Calu3 (cell line): ENCODE measurements at regions not wholly inside any gene's neighbourhood (a gene's known extent, or its start where the extent isn't known, plus 50 kb on each side); places are given as distances from the start of the nearest gene placed in this dataset.

Experiments used
- BruUV-seq: library from RNA; stranded (reverse); fragments of 400-500 nt; replicated peaks from 2 replicates; lab custom pipeline; 2021; lab: Mats Ljungman, UMichigan
- CTCF ChIA-PET: fragments of 300-600 bp; sonication (Branson Sonifier 250); formaldehyde crosslinking; loops from one replicate; lab custom pipeline; 2022; ENCODE audit warnings: antibody characterized with exemption; lab: Charles Lee
- DNase-seq: peaks from one replicate; pipeline ENCODE4 v3.0.0; 2022
- H3K27ac Mint-ChIP-seq: one replicate; pipeline ENCODE4 v1.8.0; 2022; ENCODE audit warnings: mixed read lengths; ENCODE audit not compliant: unreplicated experiment
- H3K27me3 Mint-ChIP-seq: one replicate; pipeline ENCODE4 v1.8.0; 2022; ENCODE audit warnings: mixed read lengths; ENCODE audit not compliant: unreplicated experiment
- H3K36me3 Mint-ChIP-seq: one replicate; pipeline ENCODE4 v1.8.0; 2022; ENCODE audit warnings: mild to moderate bottlenecking, moderate library complexity, mixed read lengths; ENCODE audit not compliant: insufficient read depth, unreplicated experiment
- H3K4me1 Mint-ChIP-seq: one replicate; pipeline ENCODE4 v1.8.0; 2022; ENCODE audit warnings: mild to moderate bottlenecking, low read depth, mixed read lengths; ENCODE audit not compliant: unreplicated experiment
- H3K4me3 Mint-ChIP-seq: one replicate; pipeline ENCODE4 v1.8.0; 2022; ENCODE audit warnings: mild to moderate bottlenecking, low read depth, moderate library complexity, mixed read lengths; ENCODE audit not compliant: unreplicated experiment
- H3K9me3 Mint-ChIP-seq: one replicate; pipeline ENCODE4 v1.8.0; 2022; ENCODE audit warnings: low read depth, mixed read lengths; ENCODE audit not compliant: unreplicated experiment
- intact Hi-C: fragments of 100-400 bp; cut with micrococcal nuclease; formaldehyde crosslinking; loops from one replicate; pipeline ENCODE4 v1.10.0; 2022; ENCODE audit not compliant: unreplicated experiment
- TF ChIP-seq, protein P1 (sequence below): fragments of 200-600 bp; IDR thresholded peaks from one replicate; pipeline ENCODE4 v1.8.0; 2022; ENCODE audit warnings: antibody characterized with exemption; ENCODE audit not compliant: unreplicated experiment

DNA sequence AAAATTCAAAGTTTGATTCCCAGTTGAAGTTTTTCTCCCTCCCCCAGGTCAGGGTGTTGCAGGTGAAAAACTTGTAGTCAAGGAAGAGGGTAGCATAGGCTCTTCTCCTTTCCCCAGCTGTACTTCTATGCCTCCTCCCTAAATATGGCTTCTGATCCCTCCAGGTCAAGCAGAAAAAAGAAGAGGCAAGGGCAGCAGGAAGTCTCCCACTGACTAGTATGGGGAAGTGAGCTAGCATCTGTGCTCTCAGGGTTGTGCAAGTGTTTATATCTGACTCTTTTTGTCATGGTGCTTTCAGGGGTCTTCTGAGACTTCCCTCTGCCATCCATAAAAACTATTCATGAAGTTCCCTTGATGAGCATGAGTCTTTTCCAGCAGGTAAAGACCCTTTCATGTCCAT lies 76.0 kb downstream of the ATPSCKMT start:
- TF ChIP-seq, protein P1, sequence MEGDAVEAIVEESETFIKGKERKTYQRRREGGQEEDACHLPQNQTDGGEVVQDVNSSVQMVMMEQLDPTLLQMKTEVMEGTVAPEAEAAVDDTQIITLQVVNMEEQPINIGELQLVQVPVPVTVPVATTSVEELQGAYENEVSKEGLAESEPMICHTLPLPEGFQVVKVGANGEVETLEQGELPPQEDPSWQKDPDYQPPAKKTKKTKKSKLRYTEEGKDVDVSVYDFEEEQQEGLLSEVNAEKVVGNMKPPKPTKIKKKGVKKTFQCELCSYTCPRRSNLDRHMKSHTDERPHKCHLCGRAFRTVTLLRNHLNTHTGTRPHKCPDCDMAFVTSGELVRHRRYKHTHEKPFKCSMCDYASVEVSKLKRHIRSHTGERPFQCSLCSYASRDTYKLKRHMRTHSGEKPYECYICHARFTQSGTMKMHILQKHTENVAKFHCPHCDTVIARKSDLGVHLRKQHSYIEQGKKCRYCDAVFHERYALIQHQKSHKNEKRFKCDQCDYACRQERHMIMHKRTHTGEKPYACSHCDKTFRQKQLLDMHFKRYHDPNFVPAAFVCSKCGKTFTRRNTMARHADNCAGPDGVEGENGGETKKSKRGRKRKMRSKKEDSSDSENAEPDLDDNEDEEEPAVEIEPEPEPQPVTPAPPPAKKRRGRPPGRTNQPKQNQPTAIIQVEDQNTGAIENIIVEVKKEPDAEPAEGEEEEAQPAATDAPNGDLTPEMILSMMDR = no peak
- BruUV-seq = no TSS peak

DNA sequence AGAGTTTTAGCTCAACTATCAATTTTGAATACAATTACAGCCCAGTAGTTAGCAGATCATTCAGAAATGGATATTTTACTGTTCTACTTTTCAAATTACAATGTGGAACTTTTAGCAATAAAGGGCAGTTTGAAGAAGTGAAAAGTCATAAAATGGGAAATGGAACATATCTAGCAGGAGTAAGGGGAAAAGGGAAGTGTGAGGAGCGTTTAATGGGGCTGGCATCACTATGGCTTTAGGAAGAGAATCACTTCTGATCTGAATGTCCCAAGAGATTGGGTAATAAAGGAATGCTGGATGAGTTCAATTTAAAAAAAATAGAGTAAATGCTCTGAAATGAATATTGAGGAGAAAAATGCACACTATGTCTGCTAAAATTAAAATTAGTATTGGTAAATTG lies 77.4 kb downstream of the ATPSCKMT start:
- no peaks in the 10 kb centered on the region for H3K9me3 Mint-ChIP-seq
- no TSS peak for BruUV-seq
- no peaks in the 10 kb centered on the region for H3K36me3 Mint-ChIP-seq
- no peaks in the 10 kb centered on the region for H3K27me3 Mint-ChIP-seq
- no peaks in the 10 kb centered on the region for H3K4me1 Mint-ChIP-seq
- intact Hi-C loops = no loop called here
- no peak overlapping the region for H3K4me3 Mint-ChIP-seq
- CTCF ChIA-PET = interaction anchor here (0.7 kb wide), 1 partner anchor 415 kb away, joined by 3 read pairs; no protein-coding TSS in a partner anchor
- H3K27ac Mint-ChIP-seq = no peak overlapping the region
- TF ChIP-seq, protein P1 = no peak
- no peak for DNase-seq

More for the DNA sequence above, 76.0 kb downstream of the ATPSCKMT start:
- CTCF ChIA-PET = no interaction called here
- no peaks in the 10 kb centered on the region for H3K36me3 Mint-ChIP-seq
- H3K4me3 Mint-ChIP-seq = no peak overlapping the region
- no peaks in the 10 kb centered on the region for H3K27me3 Mint-ChIP-seq
- intact Hi-C loops = no loop called here
- H3K9me3 Mint-ChIP-seq = no peaks in the 10 kb centered on the region
- no peak overlapping the region for H3K27ac Mint-ChIP-seq
- no peak for DNase-seq
- H3K4me1 Mint-ChIP-seq = no peaks in the 10 kb centered on the region

DNA sequence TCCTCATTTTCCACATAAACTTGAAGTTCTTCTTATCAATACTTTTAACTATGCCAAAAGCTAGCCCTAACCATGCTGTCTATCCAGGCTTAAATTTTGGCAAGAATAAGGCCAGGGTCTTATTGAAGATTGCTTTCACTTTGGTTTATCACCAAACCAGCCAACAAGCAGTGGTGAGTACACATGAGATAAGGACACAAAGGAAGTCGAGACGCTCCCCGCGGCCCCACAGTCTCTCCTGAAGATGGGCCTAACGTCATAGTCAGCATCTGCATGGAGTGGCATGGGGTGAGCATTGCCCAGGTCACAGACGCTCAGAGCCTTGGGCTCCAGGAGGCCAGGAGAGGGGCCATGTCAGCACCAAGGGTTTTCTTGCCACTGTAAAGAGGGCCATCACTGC lies 80.3 kb downstream of the ATPSCKMT start:
- intact Hi-C loops = no loop called here
- Mint-ChIP-seq H3K4me3 (no peak overlapping the region), H3K36me3 (no peaks in the 10 kb centered on the region), H3K9me3 (no peaks in the 10 kb centered on the region), H3K27me3 (no peaks in the 10 kb centered on the region), H3K27ac (no peak overlapping the region), H3K4me1 (no peaks in the 10 kb centered on the region)
- TF ChIP-seq, protein P1 = no peak
- CTCF ChIA-PET = no interaction called here
- no TSS peak for BruUV-seq
- DNase-seq = no peak

DNA sequence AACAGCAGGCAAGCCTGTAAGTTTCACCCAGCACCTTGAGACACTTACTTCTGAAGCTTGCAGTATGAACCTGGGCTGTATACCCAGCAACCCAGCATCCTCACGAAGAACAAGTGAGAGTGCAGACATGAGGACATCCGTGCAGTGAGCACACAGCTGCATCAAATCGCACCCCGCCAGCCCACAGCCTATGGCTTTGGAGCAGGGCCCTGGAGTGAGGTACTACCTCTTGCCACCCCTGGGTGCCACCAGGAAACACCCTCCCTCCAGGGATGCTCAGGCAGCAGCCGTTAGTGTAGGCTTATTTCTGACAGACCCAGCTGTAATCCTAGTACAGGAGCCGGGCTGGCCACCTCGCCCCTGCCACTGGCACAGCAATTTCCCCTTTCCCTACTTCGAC lies 81.4 kb downstream of the ATPSCKMT start:
- no peaks in the 10 kb centered on the region for H3K27me3 Mint-ChIP-seq

More for the DNA sequence above, 81.4 kb downstream of the ATPSCKMT start:
- H3K4me1 Mint-ChIP-seq = no peaks in the 10 kb centered on the region
- DNase-seq = no peak
- H3K4me3 Mint-ChIP-seq = no peak overlapping the region
- H3K9me3 Mint-ChIP-seq = no peaks in the 10 kb centered on the region
- intact Hi-C loops = no loop called here
- no peaks in the 10 kb centered on the region for H3K36me3 Mint-ChIP-seq
- TF ChIP-seq, protein P1 = no peak
- no TSS peak for BruUV-seq
- H3K27ac Mint-ChIP-seq = no peak overlapping the region
- CTCF ChIA-PET = no interaction called here
